HL-60 (cell line): ENCODE measurements at regions not wholly inside any gene's neighbourhood (a gene's known extent, or its start where the extent isn't known, plus 50 kb on each side); places are given as distances from the start of the nearest gene placed in this dataset.

Source experiments
- DNase-seq, 2 experiments: peaks; one replicate each; pipeline ENCODE4 v3.0.0-alpha.2; 2010 to 2020; ENCODE audit warnings: low read depth in 1 of 2, low spot score in 1 of 2
- H3K27ac ChIP-seq: fragments of 250-450 bp; sonication (Bioruptor Pico); replicated peaks from 2 replicates; pipeline ENCODE4 v1.5.1; 2020; ENCODE audit warnings: mild to moderate bottlenecking, moderate library complexity
- H3K27me3 ChIP-seq: fragments of 250-450 bp; sonication (Bioruptor Pico); 2 replicates; pipeline ENCODE4 v1.5.1; 2021; ENCODE audit warnings: mild to moderate bottlenecking, moderate library complexity; ENCODE audit not compliant: insufficient read depth, poor library complexity, severe bottlenecking
- H3K4me3 ChIP-seq: replicated peaks from 2 replicates; pipeline ENCODE4 v1.5.1; 2011; ENCODE audit warnings: mild to moderate bottlenecking, control low read depth, low read length; ENCODE audit not compliant: insufficient read depth
- GABPA ChIP-seq: IDR thresholded peaks from 2 replicates; pipeline ENCODE4 v1.6.1; 2012; ENCODE audit warnings: low read depth
- POLR2AphosphoS5 ChIP-seq: IDR thresholded peaks from 2 replicates; pipeline ENCODE4 v1.6.1; 2012; ENCODE audit warnings: low read depth
- SPI1 ChIP-seq: IDR thresholded peaks from 2 replicates; pipeline ENCODE4 v1.6.1; 2012; ENCODE audit warnings: low read depth, mild to moderate bottlenecking, borderline replicate concordance
- TF ChIP-seq, protein P1 (sequence below): IDR thresholded peaks from 2 replicates; pipeline ENCODE4 v1.6.1; 2012; ENCODE audit warnings: low read depth; ENCODE audit not compliant: insufficient replicate concordance
- TF ChIP-seq, protein P2 (sequence below): IDR thresholded peaks from one replicate; pipeline ENCODE4 v1.5.1; 2011; ENCODE audit warnings: low read length, control low read depth, inconsistent platforms; ENCODE audit not compliant: insufficient read depth

GRCh38 chr13:111661052-111661451, 340.6 kb downstream of the TEX29 start:
- Histone ChIP-seq H3K27me3 (no peaks in the 10 kb centered on the region), H3K4me3 (no peak overlapping the region), H3K27ac (no peak overlapping the region)
- no peak for DNase-seq
- TF ChIP-seq SPI1: no peak
- TF ChIP-seq POLR2AphosphoS5: no peak
- no peak for TF ChIP-seq GABPA
- TF ChIP-seq, protein P1, sequence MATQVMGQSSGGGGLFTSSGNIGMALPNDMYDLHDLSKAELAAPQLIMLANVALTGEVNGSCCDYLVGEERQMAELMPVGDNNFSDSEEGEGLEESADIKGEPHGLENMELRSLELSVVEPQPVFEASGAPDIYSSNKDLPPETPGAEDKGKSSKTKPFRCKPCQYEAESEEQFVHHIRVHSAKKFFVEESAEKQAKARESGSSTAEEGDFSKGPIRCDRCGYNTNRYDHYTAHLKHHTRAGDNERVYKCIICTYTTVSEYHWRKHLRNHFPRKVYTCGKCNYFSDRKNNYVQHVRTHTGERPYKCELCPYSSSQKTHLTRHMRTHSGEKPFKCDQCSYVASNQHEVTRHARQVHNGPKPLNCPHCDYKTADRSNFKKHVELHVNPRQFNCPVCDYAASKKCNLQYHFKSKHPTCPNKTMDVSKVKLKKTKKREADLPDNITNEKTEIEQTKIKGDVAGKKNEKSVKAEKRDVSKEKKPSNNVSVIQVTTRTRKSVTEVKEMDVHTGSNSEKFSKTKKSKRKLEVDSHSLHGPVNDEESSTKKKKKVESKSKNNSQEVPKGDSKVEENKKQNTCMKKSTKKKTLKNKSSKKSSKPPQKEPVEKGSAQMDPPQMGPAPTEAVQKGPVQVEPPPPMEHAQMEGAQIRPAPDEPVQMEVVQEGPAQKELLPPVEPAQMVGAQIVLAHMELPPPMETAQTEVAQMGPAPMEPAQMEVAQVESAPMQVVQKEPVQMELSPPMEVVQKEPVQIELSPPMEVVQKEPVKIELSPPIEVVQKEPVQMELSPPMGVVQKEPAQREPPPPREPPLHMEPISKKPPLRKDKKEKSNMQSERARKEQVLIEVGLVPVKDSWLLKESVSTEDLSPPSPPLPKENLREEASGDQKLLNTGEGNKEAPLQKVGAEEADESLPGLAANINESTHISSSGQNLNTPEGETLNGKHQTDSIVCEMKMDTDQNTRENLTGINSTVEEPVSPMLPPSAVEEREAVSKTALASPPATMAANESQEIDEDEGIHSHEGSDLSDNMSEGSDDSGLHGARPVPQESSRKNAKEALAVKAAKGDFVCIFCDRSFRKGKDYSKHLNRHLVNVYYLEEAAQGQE: no peak
- TF ChIP-seq, protein P2, sequence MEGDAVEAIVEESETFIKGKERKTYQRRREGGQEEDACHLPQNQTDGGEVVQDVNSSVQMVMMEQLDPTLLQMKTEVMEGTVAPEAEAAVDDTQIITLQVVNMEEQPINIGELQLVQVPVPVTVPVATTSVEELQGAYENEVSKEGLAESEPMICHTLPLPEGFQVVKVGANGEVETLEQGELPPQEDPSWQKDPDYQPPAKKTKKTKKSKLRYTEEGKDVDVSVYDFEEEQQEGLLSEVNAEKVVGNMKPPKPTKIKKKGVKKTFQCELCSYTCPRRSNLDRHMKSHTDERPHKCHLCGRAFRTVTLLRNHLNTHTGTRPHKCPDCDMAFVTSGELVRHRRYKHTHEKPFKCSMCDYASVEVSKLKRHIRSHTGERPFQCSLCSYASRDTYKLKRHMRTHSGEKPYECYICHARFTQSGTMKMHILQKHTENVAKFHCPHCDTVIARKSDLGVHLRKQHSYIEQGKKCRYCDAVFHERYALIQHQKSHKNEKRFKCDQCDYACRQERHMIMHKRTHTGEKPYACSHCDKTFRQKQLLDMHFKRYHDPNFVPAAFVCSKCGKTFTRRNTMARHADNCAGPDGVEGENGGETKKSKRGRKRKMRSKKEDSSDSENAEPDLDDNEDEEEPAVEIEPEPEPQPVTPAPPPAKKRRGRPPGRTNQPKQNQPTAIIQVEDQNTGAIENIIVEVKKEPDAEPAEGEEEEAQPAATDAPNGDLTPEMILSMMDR: no peak

GRCh38 chr13:111661776-111662175, 341.3 kb downstream of the TEX29 start:
- no peak overlapping the region for H3K4me3 ChIP-seq
- no peak overlapping the region for H3K27ac ChIP-seq
- DNase-seq: no peak
- TF ChIP-seq, protein P1: no peak
- no peak for TF ChIP-seq GABPA
- TF ChIP-seq POLR2AphosphoS5: no peak
- no peaks in the 10 kb centered on the region for H3K27me3 ChIP-seq

DNA sequence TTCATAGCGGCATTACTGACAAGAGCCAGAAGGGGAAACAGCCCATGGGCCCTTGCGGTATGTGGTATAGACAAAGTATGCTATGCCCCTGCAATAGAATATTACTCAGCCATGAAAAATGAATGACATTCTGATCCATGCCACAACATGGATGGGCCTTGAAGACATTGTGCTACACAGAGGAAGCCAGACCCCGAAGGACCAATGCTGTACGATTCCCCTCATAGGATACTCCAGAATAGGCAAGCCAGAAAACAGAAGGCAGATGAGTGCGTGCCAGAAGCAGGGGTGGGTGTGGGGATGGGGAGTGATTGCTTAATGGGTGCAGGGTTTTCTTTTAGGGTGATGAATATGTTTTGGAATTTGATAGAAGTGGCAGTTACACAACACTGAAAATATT, 342.0 kb downstream of the TEX29 start:
- Histone ChIP-seq H3K27ac (no peak overlapping the region), H3K27me3 (no peaks in the 10 kb centered on the region), H3K4me3 (no peak overlapping the region)
- TF ChIP-seq POLR2AphosphoS5 (no peak), GABPA (no peak), SPI1 (no peak)
- TF ChIP-seq, protein P1: no peak
- TF ChIP-seq, protein P2: no peak
- no peak for DNase-seq

DNA sequence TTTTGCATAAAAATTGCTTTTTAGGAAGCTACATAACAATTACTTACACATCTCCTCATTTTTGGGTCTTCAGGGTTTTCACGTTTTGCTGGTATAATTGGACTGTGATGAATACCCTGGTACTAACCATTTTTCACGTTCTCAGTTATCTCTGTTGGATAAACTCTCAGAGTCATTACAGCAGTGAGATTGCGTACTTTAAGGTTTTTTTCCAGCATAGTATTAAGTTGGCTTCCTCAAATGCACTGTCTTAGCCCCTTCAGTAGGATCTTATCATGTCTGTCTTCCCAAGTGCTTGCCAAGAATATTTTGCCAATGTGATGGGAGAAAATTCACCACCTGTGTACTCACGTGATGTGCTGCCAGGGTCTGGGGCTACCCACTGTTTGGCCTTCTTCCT, 342.5 kb downstream of the TEX29 start:
- no peak for DNase-seq
- TF ChIP-seq POLR2AphosphoS5 (no peak), SPI1 (no peak), GABPA (no peak)
- TF ChIP-seq, protein P2: no peak
- TF ChIP-seq, protein P1: no peak
- H3K27ac ChIP-seq: no peak overlapping the region
- H3K4me3 ChIP-seq: no peak overlapping the region
- no peaks in the 10 kb centered on the region for H3K27me3 ChIP-seq
